Mesothelial cell of epicardium (in vitro differentiated cells): ENCODE measurements at regions not wholly inside any gene's neighbourhood (a gene's known extent, or its start where the extent isn't known, plus 50 kb on each side); places are given as distances from the start of the nearest gene placed in this dataset.
A peak's percentile ranks its signal among the peaks of the same experiment; 100 is the strongest.

Experiments
- DNase-seq, 2 experiments: peaks; one replicate each; pipeline ENCODE4 v3.0.0; 2021; ENCODE audit warnings: low spot score in 2 of 2; ENCODE audit not compliant: unreplicated experiment in 2 of 2
- H3K27ac Mint-ChIP-seq: 2 replicates; pipeline ENCODE4 v1.8.0; 2021; ENCODE audit warnings: mixed read lengths
- H3K27me3 Mint-ChIP-seq: 2 replicates; pipeline ENCODE4 v1.8.0; 2021; ENCODE audit warnings: low read depth, mixed read lengths
- H3K36me3 Mint-ChIP-seq: 2 replicates; pipeline ENCODE4 v1.8.0; 2021; ENCODE audit warnings: mixed read lengths
- H3K4me1 Mint-ChIP-seq: 2 replicates; pipeline ENCODE4 v1.8.0; 2021; ENCODE audit warnings: mixed read lengths
- H3K4me3 Mint-ChIP-seq: 2 replicates; pipeline ENCODE4 v1.8.0; 2021; ENCODE audit warnings: mild to moderate bottlenecking, moderate library complexity, mixed read lengths
- H3K9me3 Mint-ChIP-seq: 2 replicates; pipeline ENCODE4 v1.8.0; 2021; ENCODE audit warnings: mixed read lengths
- TF ChIP-seq, protein P1 (sequence below): fragments of 200-600 bp; sonication (generic); IDR thresholded peaks from one replicate; pipeline ENCODE4 v1.5.0; 2021; ENCODE audit warnings: antibody characterized with exemption; ENCODE audit not compliant: unreplicated experiment

DNA sequence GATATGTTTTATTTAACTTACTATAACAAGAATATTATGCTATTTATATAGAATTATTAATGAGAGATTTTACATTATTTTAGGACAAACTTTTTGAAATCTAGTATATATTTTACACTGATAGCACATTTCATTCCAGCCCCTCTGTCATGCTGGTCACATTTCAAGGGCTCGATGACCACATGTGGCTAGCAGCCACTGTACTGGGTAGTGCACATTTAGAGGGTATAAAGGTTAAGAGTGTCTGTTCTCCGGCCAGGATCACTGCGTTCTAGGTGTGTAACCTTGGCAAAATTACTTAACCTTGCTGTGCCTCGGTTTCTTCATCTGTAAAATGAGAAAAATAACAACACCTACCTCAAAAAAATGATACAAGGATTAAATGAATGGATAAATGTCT lies 87.2 kb upstream of the TNP1 start:
- DNase-seq: no peak
- H3K27me3 Mint-ChIP-seq: no peaks in the 10 kb centered on the region
- TF ChIP-seq, protein P1, sequence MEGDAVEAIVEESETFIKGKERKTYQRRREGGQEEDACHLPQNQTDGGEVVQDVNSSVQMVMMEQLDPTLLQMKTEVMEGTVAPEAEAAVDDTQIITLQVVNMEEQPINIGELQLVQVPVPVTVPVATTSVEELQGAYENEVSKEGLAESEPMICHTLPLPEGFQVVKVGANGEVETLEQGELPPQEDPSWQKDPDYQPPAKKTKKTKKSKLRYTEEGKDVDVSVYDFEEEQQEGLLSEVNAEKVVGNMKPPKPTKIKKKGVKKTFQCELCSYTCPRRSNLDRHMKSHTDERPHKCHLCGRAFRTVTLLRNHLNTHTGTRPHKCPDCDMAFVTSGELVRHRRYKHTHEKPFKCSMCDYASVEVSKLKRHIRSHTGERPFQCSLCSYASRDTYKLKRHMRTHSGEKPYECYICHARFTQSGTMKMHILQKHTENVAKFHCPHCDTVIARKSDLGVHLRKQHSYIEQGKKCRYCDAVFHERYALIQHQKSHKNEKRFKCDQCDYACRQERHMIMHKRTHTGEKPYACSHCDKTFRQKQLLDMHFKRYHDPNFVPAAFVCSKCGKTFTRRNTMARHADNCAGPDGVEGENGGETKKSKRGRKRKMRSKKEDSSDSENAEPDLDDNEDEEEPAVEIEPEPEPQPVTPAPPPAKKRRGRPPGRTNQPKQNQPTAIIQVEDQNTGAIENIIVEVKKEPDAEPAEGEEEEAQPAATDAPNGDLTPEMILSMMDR: no peak
- no peaks in the 10 kb centered on the region for H3K36me3 Mint-ChIP-seq
- peaks cover 10% of the 10 kb centered on the region for H3K9me3 Mint-ChIP-seq
- peaks cover 7% of the 10 kb centered on the region for H3K4me1 Mint-ChIP-seq
- H3K27ac Mint-ChIP-seq: no peak overlapping the region
- no peak overlapping the region for H3K4me3 Mint-ChIP-seq

DNA sequence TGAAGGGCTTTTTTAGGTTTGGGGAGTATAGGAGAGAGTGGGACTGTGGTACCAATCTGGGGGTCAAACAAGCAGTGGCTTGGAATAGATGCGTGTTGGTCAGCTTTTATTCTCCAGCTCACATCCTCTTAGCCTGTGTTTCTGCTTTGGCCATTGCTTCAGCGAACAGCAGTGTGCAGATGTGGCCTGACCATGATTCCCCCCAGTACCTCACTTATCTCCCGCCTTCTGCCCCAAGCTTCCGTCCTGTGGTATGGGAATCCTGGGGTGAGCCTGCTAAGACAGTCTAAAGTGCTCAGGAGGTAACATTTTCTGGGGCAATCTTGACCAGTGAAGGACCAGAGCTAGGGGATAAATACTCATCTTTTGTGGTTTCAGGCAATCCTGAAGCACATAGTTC lies 84.9 kb upstream of the TNP1 start:
- Mint-ChIP-seq H3K27ac (no peak overlapping the region), H3K4me1 (peaks cover 2% of the 10 kb centered on the region), H3K27me3 (no peaks in the 10 kb centered on the region), H3K4me3 (no peak overlapping the region), H3K36me3 (peaks cover 2% of the 10 kb centered on the region), H3K9me3 (peaks cover 18% of the 10 kb centered on the region)
- no peak for DNase-seq
- TF ChIP-seq, protein P1: no peak

DNA sequence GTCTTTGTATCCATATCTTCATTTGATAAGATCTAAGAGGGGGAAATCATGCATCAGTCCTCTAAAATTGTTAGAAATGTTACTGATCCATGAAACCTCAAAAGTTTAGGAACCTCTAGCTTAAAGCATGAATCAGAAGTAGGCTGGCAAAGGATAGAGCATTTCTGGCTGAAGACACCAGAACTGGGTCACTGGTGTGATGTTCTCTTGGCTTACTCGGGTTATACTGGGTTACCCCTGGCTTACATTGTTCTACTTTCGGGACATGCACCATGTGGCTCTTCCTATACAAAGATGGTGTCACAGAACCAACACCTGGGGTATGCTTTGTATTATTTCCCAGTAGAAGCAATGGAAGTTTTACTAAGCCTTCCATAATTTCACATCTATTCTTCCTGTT lies 83.2 kb upstream of the TNP1 start:
- DNase-seq: no peak
- Mint-ChIP-seq H3K4me1 (peaks cover under 1% of the 10 kb centered on the region), H3K4me3 (no peak overlapping the region), H3K27me3 (no peaks in the 10 kb centered on the region), H3K9me3 (peaks cover 18% of the 10 kb centered on the region), H3K36me3 (peaks cover 2% of the 10 kb centered on the region), H3K27ac (no peak overlapping the region)
- TF ChIP-seq, protein P1: no peak

DNA sequence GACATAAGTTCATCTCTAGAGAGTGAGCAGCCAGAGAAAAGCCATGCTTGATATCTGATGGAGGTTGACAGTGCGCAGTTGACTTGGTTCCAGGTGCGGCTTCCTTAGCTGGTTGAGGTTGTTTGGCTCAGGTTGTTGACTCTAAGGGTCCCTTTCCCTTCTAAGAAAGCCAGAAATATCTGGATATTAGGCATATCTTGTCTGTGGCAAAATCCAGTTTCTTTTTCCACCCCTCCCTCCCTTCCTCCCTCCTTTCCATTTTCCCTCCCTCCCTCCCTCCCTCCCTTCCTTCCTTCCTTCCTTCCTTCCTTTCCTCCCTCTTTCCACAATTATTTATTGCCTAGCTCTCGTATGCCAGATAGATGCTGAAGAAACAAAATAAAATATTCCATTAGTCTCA lies 82.6 kb upstream of the TNP1 start:
- Mint-ChIP-seq H3K27ac (no peak overlapping the region), H3K9me3 (peaks cover 18% of the 10 kb centered on the region)

DNA sequence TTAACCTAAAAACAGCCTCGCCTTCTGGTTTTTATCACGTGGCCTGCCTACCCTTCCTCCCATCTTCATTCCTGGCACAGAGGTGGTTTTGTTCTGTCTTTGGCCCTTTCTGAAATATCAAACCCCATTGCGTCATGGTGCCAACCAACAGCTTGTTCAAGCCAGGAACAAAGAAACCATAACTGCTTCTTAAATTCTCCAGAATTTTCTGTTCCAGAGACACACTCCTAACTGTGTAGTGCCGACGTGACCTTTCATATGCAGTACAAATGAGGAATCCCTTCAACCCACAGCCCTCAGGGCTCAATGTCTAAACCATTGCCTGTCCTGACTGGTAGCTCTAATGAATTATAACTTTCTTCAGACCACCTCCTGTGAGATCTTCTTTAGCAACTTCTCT lies 82.2 kb upstream of the TNP1 start:
- TF ChIP-seq, protein P1: no peak
- H3K27me3 Mint-ChIP-seq: no peaks in the 10 kb centered on the region
- H3K27ac Mint-ChIP-seq: no peak overlapping the region
- H3K4me3 Mint-ChIP-seq: no peak overlapping the region
- peaks cover 2% of the 10 kb centered on the region for H3K36me3 Mint-ChIP-seq
- H3K4me1 Mint-ChIP-seq: peaks cover 10% of the 10 kb centered on the region
- DNase-seq: no peak
- peaks cover 18% of the 10 kb centered on the region for H3K9me3 Mint-ChIP-seq

More for the DNA sequence above, 82.6 kb upstream of the TNP1 start:
- Mint-ChIP-seq H3K4me3 (no peak overlapping the region), H3K4me1 (peaks cover 6% of the 10 kb centered on the region), H3K36me3 (peaks cover 2% of the 10 kb centered on the region), H3K27me3 (no peaks in the 10 kb centered on the region)
- DNase-seq: no peak
- TF ChIP-seq, protein P1: no peak

DNA sequence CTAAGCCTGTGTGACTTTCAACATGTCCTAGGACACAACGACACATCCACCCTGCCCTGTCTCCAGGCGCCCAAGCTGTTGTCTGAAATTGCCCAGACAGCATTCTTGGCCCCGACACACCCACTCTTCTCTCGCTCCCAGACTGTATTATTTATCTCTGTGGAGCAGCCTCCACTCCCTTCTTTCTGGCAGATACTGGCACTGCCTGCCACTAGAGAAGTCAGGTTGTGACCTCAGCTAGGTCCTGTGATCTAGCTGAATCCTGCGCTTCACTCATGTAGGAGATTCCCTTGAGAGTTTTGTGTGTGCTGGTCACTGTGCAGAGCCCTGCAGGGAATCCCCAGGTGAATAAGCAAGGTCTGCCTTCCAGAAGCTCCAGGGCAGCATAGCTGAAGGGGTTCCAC lies 77.1 kb upstream of the TNP1 start:
- H3K4me1 Mint-ChIP-seq: peaks cover 33% of the 10 kb centered on the region
- peaks cover 15% of the 10 kb centered on the region for H3K9me3 Mint-ChIP-seq
- no peaks in the 10 kb centered on the region for H3K27me3 Mint-ChIP-seq
- H3K4me3 Mint-ChIP-seq: no peak overlapping the region
- H3K36me3 Mint-ChIP-seq: peaks cover 2% of the 10 kb centered on the region
- DNase-seq: peak in 1 of 2 experiments; percentile 52
- TF ChIP-seq, protein P1: no peak
- H3K27ac Mint-ChIP-seq: peak overlapping the region; percentile 94
